GM19351 (cell line): ENCODE measurements at regions not wholly inside any gene's neighbourhood (a gene's known extent, or its start where the extent isn't known, plus 50 kb on each side); places are given as distances from the start of the nearest gene placed in this dataset.
"Not testable (repeated sequence)": the region's sequence is repeated elsewhere in the genome, so short reads cannot be mapped to it uniquely, and the experiment has no call there.

Experiments
- ATAC-seq: cut with Tn5 transposase; IDR thresholded peaks from one replicate; pipeline ENCODE4 v1.9.1; 2021; ENCODE audit warnings: mild to moderate bottlenecking, moderate library complexity; ENCODE audit not compliant: unreplicated experiment

DNA sequence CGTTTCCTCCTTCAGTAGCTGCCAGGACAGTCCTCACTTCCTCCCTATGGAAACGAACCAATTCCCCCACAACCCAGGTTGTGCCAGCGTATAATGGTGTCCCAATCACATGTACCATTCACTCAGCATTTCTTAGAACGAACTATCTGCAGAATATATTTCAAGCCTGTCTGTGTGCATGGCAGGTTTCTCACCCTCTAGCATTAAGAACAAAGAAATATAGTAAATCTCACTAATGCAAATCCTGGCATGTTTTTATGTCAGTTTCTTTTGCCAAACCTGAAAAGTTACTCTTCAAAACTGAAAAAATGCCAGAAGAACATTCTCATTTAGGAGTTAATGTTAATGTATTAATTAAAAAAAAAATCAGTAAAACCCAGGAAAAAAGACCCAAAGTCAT, 405.9 kb upstream of the KLF6 start:
- ATAC-seq: no peak

DNA sequence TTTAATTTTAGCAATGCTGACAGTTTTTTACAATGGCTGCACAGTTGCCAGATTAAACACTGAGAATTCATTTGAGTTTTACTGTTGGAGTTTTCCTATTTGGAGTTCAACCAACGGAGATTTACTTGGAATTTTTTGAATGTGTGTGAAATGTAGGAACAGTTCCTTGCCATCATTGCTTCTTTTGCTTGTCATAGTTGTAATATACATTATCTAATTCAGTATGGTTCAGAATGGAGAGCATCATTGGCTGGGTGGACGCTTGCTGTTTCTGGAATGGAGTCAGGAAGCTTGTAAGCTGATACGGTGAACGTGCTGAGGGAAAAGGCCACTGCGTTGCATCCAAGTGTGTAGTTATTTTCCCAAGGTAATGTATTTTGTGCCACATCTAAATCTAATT, 404.3 kb upstream of the KLF6 start:
- no peak for ATAC-seq

DNA sequence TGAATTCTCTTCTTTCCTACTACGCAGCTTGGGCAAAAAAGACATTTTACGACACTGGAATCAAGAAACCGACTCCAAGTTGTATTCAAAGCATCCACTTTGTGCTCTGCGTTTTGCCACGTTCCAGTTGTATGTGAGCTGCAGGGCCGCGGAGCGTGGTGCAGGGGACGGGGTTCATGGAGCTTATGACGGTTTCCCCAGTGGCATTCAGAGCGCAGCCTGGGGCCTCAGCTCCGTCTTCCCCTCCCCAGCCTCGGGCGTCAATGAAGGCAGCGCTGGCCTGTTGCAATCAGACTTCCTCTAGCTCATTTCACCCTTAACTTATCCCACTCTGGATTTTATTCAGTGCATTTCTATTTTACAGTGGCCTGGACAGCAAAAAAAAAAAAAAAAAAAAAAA, 403.4 kb upstream of the KLF6 start:
- ATAC-seq: no peak

DNA sequence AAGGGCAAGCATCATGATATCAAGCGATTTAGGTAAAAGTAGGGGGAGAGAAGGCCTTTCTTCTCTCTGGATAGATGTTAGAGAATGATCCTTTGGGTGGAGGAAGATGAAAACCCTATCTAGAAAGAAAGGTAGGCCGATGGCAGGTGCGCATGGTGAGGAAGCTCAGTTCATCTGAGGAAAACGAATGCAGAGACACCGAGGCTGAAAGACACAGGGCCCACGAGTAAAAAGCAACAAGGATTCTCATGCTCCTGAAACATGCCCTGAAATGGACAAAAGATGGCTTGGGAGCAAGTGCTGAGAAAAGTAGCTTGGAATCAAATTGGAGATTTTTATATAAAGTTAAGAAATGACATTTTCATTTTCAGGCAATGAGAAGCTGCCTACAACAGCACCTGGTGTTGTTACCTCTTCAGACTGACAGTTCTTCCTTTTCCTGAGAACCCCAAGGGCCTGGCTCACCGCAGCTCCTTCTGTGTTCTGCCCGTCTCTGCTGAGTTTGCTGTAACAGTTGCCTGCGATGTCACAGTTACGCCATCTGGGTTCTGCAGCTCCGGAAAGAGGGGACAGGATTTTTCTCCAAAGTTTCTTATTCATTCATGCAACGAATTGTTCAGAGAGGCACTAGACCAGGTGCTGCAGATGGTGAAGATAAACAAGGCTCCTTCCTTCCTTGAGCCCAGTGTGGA, 402.0 kb upstream of the KLF6 start:
- no peak for ATAC-seq

DNA sequence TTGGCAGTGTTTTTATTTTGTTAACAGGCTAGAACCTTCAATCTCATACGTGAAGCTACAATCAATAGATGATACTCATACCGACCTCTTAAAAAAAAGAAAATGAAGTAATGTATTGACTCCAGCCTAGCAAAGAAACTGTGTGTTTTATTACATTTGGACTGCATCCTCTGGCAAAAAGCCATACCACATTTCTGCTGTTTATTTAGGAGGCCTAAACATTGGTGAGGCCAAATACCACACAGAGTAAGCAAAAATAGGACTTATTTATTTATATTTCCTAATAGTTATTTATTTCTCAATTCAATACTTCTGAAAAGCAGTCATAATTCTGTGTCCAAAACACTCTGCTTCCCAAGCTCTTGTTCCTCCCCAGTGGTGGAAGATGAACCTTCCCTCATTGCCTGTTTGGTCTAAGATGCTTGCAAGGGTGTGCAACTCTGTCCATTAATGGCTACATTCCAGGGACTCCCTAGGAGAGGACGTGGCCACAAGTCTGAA, 398.8 kb upstream of the KLF6 start:
- no peak for ATAC-seq

DNA sequence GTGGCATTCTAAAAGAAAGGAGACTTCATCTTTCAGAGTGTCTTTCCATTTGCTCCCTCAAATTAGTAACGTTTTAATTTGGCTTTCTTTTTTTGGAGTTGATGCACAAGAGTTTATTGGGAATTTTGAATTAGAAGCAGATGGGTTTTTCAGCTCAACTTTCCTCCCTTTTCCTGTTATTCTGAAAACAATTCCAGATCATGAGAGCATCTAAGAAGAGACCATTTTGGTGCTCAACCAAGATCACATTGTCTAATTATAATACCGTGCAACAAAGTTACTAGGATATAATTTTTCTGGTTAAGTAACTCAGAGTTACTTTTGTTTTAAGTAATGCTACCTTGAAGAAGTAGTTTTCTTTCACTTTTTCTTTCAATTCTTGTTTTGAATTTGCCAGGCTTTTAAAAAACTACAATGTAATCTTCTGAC, 396.6 kb upstream of the KLF6 start:
- ATAC-seq: no peak

DNA sequence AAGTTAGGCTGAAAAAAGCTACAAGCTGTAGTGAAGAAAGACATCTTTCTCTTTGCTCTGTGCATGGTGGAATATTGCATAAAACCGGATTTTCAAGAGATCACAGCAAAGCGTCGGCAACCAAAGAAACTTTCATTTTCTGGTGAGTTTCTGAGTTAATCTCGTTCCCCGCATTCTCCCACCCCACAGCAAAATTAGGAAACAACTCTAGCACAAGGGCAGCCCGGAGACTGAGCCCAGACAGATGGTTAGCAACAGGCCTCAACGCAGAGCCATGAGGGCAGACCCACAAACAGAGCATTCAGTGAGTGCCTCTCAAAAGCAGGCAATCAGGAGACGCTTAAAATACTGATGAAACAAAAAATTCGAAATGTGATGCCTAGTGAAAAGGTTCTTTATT, 396.1 kb upstream of the KLF6 start:
- no peak for ATAC-seq

DNA sequence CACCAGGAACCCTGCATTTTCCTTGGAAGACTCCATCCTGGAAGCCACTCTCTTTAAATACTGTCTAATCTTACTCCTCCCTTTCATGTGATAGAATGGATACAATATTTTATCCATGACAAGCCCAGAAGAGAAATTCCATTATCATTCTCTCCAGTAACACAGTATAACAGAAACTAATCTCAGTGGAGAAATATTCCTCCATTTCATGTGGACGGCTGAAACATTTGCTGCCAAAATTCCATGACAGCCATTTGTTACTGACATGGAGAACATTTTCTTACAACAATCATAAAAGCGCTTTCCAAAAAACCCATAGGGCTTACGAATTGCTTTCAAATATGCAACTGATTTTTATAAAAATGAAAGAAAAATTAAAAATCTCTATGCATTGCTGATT, 392.8 kb upstream of the KLF6 start:
- ATAC-seq: no peak

DNA sequence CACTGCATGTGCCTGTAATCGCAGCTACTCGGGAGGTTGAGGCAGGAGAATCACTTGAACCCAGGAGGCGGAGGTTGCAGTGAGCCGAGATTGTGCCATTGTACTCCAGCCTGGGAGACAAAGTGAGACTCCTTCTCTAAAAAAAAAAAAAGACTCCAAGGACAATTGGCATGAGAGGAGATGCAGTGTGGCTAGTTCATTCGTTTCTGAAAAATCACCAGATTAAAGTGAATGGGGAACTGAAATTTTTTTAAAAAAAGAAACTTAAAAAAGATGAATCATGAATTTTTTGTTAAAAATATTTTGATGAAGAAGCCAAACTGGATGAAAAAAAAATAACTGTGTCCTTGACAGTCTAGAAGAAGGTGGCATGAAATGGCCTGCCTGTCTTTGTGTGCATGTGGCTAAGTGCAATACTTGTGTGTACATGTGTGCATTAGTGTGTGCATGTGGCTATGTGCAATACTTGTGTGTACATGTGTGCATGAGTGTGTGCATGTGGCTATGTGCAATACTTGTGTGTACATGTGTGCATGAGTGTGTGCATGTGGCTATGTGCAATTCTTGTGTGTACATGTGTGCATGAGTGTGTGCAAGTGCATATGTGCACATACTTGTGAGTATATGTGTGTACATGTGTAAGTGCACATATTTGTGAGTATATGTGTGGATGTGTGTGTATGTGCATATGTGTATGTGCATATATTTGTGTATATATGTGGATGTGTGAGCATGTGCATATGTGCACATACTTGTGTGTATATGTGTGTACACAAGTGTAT, 391.7 kb upstream of the KLF6 start:
- ATAC-seq: peak; percentile 31

DNA sequence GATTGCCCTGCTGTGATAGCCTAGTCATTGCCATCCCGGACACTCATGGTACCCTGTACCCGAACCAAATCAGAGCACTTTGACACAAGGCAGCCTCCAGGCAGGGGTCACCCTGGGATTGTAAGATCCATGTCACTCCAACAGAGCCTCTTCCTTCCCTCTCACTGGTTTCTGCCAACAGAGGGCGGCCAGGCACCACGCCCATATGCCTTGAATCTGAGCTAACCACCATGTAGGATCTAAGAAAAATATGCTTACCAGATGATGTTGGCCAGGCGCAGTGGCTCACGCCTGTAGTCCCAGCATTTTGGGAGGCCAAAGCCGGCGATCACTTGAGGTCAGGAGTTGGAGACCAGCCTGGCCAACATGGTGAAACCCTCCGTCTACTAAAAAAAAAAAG, 389.2 kb upstream of the KLF6 start:
- ATAC-seq: no peak

DNA sequence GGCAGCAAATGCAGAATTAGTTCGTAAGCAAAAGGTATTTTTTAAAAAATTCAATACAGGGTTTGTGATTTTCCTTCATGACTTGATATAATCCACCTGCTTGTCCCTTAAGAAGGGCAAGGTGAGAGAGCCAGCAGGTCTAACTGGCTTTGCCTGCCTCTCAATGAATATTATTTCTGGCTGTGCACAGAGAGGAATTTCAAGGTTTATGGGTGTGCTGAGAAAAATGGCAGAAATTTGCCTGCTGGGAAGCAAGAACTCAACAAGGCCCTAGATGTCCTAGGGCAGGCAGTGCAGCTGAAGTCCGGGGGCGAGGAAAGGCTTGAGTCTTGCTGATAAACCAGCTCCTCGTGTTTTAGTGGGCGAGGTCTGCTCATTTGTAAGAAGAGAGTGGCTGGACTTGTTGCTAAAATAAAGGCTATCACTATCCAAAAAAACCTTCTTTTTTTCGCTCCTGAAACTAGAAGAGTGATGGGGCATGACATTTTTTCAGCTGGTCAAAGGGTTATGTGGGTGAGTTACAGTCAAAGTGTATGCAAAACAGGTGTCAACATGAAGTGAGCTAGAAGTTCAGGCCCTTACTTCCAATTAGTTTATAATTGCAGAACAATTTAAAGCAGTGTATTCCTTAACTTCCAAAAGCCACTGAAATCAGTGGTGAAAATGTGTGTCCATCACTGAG, 385.8 kb upstream of the KLF6 start:
- ATAC-seq: no peak

DNA sequence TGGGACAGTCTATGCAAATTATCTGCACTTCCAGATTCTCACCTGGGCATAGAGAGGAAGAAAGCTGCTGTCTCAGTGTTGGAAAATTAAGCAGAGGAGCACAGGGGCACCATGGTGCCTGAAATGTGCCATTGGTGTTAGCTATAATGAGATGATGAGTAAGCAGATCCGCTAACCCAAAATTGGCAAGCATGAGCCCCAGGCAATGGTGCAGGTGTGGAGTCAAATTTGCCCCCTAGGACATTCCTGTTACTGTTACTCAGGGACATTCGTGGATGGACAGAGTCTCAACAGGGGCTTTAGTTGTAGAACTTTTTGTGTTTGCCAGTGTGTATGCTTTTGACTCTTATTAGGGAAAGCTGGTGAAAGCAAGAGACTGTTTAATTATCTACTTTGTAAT, 385.2 kb upstream of the KLF6 start:
- ATAC-seq: no peak

DNA sequence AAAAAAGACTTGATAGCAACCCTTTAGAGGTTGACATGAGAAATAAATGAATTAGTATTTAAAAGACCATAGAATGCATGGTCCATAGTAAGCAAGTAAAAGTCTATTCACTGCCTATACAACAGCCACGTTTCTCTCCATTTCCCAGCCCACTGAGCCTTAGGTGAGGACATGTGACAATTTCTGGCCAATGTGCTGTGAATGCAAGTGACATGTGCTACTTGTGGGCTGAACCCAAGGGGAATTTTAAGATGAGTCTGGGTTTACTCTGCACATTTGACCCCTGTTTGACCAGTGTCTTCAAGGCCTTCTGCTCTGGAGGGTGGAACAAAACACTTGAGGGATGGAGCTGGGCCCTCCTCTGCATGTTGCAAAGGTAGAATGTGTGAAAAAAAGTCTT, 384.4 kb upstream of the KLF6 start:
- ATAC-seq: no peak

DNA sequence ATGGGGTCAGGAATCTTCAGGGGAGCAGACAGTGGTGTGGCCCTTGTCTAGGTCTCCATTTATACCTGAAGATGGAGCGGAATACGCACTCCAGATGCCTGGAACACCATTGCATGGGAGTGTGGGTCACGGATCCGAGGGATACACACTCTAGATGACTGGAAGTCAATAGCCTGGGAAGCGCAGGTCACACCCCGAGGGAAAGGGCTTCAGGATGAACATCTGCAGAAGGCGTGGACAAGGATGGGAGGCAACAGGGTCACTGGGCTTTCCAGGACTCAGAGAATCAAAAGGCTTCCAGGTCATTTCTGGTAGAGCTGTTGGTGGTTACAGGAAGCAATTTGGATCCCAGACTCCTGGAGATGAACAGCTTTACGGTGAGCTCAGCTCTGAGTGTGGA, 382.2 kb upstream of the KLF6 start:
- ATAC-seq: no peak

DNA sequence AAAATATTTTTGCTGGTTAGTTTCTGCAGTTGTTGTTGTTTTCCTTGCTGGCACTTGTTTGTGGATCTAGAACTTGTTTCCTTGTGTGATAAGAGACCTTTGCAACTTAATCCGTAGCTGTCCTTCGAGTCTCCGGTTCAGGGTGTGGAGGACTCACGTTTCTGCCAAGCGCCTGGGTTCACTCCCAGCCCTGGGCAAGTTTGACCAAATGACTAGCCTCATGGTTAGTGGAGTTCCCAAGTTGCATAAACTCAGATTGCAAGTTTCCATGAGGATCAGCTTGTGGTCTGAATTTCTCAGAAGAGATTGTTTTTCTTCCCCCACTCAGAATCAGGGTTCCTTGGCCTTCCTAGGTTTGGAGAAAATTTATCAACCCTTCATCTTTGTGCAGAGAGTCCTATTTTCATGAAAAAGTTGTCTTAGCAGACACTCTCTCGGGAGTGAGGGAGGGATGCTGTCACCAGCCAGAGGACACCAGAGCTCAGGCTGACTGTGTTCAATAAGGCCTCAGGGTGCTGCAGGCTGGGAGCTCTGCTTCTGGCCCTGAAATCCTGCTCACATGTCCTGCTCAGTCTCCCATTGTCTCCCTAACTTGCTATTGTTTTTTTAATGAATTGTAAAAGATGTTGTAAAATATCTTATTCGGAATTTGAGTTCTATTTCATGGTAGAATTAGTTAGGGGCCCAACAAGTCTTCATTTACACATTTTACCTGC, 377.7 kb upstream of the KLF6 start:
- ATAC-seq: no peak

DNA sequence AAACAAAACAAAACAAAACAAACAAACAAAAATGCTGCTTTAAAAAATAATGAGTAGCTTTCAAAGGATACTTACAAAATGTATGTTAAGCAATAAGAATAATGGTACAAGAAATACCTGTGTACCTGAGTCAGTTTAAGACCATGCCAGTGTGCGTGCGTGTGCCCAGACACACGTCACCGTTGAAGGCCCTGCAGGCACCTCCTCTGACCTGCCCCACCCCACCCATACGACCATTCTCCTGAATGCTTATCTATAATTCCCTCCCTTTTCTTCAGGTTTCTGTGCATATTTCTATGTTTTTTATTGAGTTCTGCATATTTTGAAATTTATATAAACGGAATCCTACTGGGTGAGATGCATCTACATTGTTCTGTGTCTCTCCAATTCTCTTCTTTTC, 374.2 kb upstream of the KLF6 start:
- no peak for ATAC-seq

DNA sequence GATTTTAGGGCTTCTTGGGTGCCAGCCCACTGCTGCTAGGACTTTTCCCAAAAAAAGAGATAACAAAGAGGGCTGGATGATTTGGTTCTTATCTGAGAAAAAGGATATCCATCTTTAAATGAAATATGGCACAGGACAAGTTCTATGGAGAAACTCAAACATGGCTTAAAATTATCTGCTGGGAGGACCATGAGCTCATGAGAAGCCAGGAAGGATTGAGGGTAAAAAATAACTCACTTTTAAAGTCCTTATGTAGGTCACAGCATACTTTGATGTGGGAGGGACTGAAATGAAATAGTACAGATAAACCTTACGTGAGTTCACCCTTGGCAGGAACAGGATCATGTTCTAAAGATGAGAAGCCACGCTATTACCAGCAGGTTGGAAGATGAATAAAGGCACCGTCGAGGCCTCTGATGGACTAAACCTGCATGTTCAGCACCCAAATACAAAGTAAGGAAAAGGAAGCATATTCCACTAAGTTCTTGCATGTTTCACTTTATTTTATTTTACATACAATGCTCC, 369.2 kb upstream of the KLF6 start:
- ATAC-seq: no peak

DNA sequence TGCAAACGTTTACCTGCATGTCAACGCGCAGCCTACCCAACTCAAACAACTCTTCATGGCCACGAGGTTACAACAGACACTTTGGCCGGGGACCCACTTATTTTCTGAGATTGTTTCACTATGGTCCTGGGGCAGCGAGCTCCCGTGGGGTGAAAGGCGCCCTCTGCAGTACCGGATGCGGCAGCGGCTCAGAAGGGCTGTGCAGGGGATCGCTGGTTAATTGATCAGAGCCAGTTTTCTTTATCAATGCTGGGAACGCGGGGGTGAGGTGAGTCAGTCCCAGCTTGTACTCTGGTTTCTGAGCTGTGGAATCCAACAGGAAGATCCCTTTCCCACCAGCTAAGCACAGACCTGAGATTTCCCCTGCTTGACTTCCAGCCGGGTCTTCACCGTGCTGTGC, 366.5 kb upstream of the KLF6 start:
- no peak for ATAC-seq

DNA sequence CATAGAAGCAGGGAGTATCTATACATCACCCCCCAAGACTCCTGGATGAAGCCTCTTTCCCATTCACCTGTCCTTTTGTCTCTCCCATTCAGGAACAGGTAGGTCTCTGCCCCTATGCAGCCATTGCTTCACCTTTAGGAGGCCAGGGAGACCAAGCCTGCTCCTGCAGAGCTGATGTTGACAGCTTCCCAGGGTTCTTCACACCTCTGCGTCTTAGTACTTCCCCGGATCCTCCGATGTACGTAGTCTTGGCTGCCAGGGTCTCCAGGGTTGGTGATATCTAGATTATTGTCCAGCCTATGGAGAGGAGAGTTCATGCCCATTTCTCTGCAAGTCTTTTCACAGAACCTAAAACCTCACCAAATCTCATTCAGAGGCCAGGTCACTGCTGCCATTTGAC, 365.7 kb upstream of the KLF6 start:
- ATAC-seq: no peak

DNA sequence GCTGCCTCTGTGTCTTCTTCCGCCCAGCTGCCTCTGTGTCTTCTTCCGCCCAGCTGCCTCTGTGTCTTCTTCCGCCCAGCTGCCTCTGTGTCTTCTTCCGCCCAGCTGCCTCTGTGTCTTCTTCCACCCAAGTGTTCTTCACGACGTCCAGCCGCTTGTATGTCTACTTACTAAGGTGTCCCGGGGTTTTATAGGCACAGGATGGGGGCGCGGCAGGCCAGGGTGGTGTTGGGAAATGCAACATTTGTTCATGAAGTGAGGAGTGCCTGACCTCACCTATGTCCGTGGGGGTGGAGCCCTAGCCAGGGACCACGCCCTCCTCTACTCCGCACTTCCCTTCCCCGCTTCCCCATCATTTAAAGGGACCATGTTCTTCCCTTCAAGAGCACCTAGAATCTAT, 364.5 kb upstream of the KLF6 start:
- not testable (repeated sequence) for ATAC-seq

DNA sequence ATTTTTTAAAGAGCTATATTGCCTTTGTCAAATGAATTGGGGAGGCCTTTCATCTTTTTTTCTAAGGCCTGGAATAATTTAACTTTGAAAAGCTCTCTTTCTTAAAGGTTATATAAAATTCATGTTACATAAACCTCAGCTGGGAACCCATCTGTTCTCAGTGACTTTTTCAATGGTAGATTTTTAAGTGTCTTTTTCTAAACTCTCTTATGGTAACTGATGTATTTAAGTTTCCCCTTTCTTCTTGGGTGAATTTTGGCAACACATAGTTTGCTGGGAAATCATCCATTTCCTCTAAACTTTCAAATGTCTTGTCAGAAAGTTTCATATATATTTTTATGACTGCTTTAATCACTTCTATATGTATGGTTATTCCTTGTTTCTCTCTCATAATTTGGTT, 362.2 kb upstream of the KLF6 start:
- no peak for ATAC-seq
